Loucy (cell line): ENCODE measurements at regions not wholly inside any gene's neighbourhood (a gene's known extent, or its start where the extent isn't known, plus 50 kb on each side); places are given as distances from the start of the nearest gene placed in this dataset.

Experiments used
- CTCF ChIP-seq: fragments of 200-600 bp; sonication (generic); conservative IDR thresholded peaks from 2 replicates; pipeline ENCODE4 v1.5.1; 2014; ENCODE audit warnings: mild to moderate bottlenecking, antibody characterized with exemption, low read length
- EZH2phosphoT487 ChIP-seq: fragments of 200-600 bp; IDR thresholded peaks from 2 replicates; pipeline ENCODE4 v1.6.1; 2018; ENCODE audit warnings: antibody characterized with exemption, mild to moderate bottlenecking, moderate library complexity, borderline replicate concordance

- TF ChIP-seq EZH2phosphoT487 (no peak), CTCF (no peak)
Observed at GRCh38 chr15:70429056-70429722, 331.5 kb upstream of the TLE3 start.
